ENCODE measurements at regions not wholly inside any gene's neighbourhood (a gene's known extent, or its start where the extent isn't known, plus 50 kb on each side); places are given as distances from the start of the nearest gene placed in this dataset.

GRCh38 chr10:6305401-6306321, 102.9 kb downstream of the PFKFB3 start:
- no peak overlapping the region for H3K4me3 ChIP-seq (replicated peaks in 1 of 2; ENCODE audit: low read depth in 2 of 2, low read length in 2 of 2)
- TF ChIP-seq CTCF (IDR thresholded peaks at IDR 0.05; ENCODE audit: low read depth, low read length) = no peak
- no peak for DNase-seq (ENCODE audit: low read depth in 2 of 2)

- no peak for DNase-seq (ENCODE audit: low read depth in 2 of 2)
- no peak for TF ChIP-seq CTCF (IDR thresholded peaks at IDR 0.05; ENCODE audit: low read depth, low read length)
- no peak overlapping the region for H3K4me3 ChIP-seq (replicated peaks in 1 of 2; ENCODE audit: low read depth in 2 of 2, low read length in 2 of 2)
Measured at GRCh38 chr10:6306917-6307316, 104.2 kb downstream of the PFKFB3 start.

- no peak for TF ChIP-seq CTCF (IDR thresholded peaks at IDR 0.05; ENCODE audit: low read depth, low read length)
- no peak overlapping the region for H3K4me3 ChIP-seq (replicated peaks in 1 of 2; ENCODE audit: low read depth in 2 of 2, low read length in 2 of 2)
- DNase-seq (ENCODE audit: low read depth in 2 of 2) = no peak
Measured at GRCh38 chr10:6309816-6310215, 107.1 kb downstream of the PFKFB3 start.

- DNase-seq (ENCODE audit: low read depth in 2 of 2) = no peak
- no peak for TF ChIP-seq CTCF (IDR thresholded peaks at IDR 0.05; ENCODE audit: low read depth, low read length)
- no peak overlapping the region for H3K4me3 ChIP-seq (replicated peaks in 1 of 2; ENCODE audit: low read depth in 2 of 2, low read length in 2 of 2)
Measured at GRCh38 chr10:6310977-6311376, 108.2 kb downstream of the PFKFB3 start.

GRCh38 chr10:6311700-6312330, 109.1 kb downstream of the PFKFB3 start:
- H3K4me3 ChIP-seq (replicated peaks in 1 of 2; ENCODE audit: low read depth in 2 of 2, low read length in 2 of 2) = no peak overlapping the region

GRCh38 chr10:6312636-6313035, 109.9 kb downstream of the PFKFB3 start:
- no peak overlapping the region for H3K4me3 ChIP-seq (replicated peaks in 1 of 2; ENCODE audit: low read depth in 2 of 2, low read length in 2 of 2)
- DNase-seq (ENCODE audit: low read depth in 2 of 2) = no peak
- TF ChIP-seq CTCF (IDR thresholded peaks at IDR 0.05; ENCODE audit: low read depth, low read length) = no peak

More at GRCh38 chr10:6311700-6312330, 109.1 kb downstream of the PFKFB3 start:
- DNase-seq (ENCODE audit: low read depth in 2 of 2) = no peak
- no peak for TF ChIP-seq CTCF (IDR thresholded peaks at IDR 0.05; ENCODE audit: low read depth, low read length)
